ENCODE measurements at regions not wholly inside any gene's neighbourhood (a gene's known extent, or its start where the extent isn't known, plus 50 kb on each side); places are given as distances from the start of the nearest gene placed in this dataset.

GRCh38 chr5:24331531-24331930 lies 313.2 kb downstream of the CDH10 start:
- H3K27ac ChIP-seq: no peak overlapping the region
- H3K4me1 ChIP-seq: no peaks in the 10 kb centered on the region
- TF ChIP-seq POLR2A (IDR thresholded peaks at IDR 0.05): no peak
- no peak for TF ChIP-seq EP300 (IDR thresholded peaks at IDR 0.05)
- no peak for TF ChIP-seq CTCF (IDR thresholded peaks at IDR 0.05)
- no peak for TF ChIP-seq POLR2AphosphoS5 (IDR thresholded peaks at IDR 0.05)
- H3K36me3 ChIP-seq: no peaks in the 10 kb centered on the region
- no peaks in the 10 kb centered on the region for H3K9me3 ChIP-seq
- no peak for ATAC-seq
- H3K27me3 ChIP-seq: no peaks in the 10 kb centered on the region
- no peak overlapping the region for H3K4me3 ChIP-seq

- Histone ChIP-seq H3K4me1 (no peaks in the 10 kb centered on the region), H3K27me3 (no peaks in the 10 kb centered on the region), H3K9me3 (no peaks in the 10 kb centered on the region), H3K4me3 (no peak overlapping the region), H3K36me3 (no peaks in the 10 kb centered on the region), H3K27ac (no peak overlapping the region)
- no peak for TF ChIP-seq POLR2AphosphoS5 (IDR thresholded peaks at IDR 0.05)
- TF ChIP-seq EP300 (IDR thresholded peaks at IDR 0.05): no peak
- no peak for TF ChIP-seq CTCF (IDR thresholded peaks at IDR 0.05)
- TF ChIP-seq POLR2A (IDR thresholded peaks at IDR 0.05): no peak
- 38 to 59% methylated on average over 2 of the region's 2 CpGs for WGBS, 2 donors (ENCODE audit: low coverage in 1 of 2)
- no peak for ATAC-seq
These were observed 297.6 kb downstream of the CDH10 start for GRCh38 chr5:24347158-24347557.

GRCh38 chr5:24351285-24351684 lies 293.5 kb downstream of the CDH10 start:
- ATAC-seq: no peak

GRCh38 chr5:24353016-24353415 lies 291.8 kb downstream of the CDH10 start:
- TF ChIP-seq EP300 (IDR thresholded peaks at IDR 0.05): no peak
- TF ChIP-seq POLR2A (IDR thresholded peaks at IDR 0.05): no peak
- no peak for TF ChIP-seq CTCF (IDR thresholded peaks at IDR 0.05)
- no peak for TF ChIP-seq POLR2AphosphoS5 (IDR thresholded peaks at IDR 0.05)
- Histone ChIP-seq H3K36me3 (no peaks in the 10 kb centered on the region), H3K27me3 (no peaks in the 10 kb centered on the region), H3K4me3 (no peak overlapping the region), H3K9me3 (no peaks in the 10 kb centered on the region), H3K27ac (no peak overlapping the region), H3K4me1 (no peaks in the 10 kb centered on the region)
- ATAC-seq: no peak
- 88 to 100% methylated on average over 1 to 2 of the region's 2 CpGs for WGBS, 2 donors (ENCODE audit: low coverage in 1 of 2)

More at GRCh38 chr5:24351285-24351684, 293.5 kb downstream of the CDH10 start:
- Histone ChIP-seq H3K27me3 (no peaks in the 10 kb centered on the region), H3K9me3 (no peaks in the 10 kb centered on the region), H3K4me3 (no peak overlapping the region), H3K36me3 (no peaks in the 10 kb centered on the region), H3K4me1 (no peaks in the 10 kb centered on the region), H3K27ac (no peak overlapping the region)
- TF ChIP-seq CTCF (IDR thresholded peaks at IDR 0.05) (no peak), POLR2A (IDR thresholded peaks at IDR 0.05) (no peak), POLR2AphosphoS5 (IDR thresholded peaks at IDR 0.05) (no peak), EP300 (IDR thresholded peaks at IDR 0.05) (no peak)
- 61 to 100% methylated on average over 2 to 4 of the region's 7 CpGs for WGBS, 2 donors (ENCODE audit: low coverage in 1 of 2)

GRCh38 chr5:24353611-24354010 lies 291.2 kb downstream of the CDH10 start:
- Histone ChIP-seq H3K9me3 (no peaks in the 10 kb centered on the region), H3K4me1 (no peaks in the 10 kb centered on the region), H3K4me3 (no peak overlapping the region), H3K36me3 (no peaks in the 10 kb centered on the region), H3K27me3 (no peaks in the 10 kb centered on the region), H3K27ac (no peak overlapping the region)
- ATAC-seq: no peak
- TF ChIP-seq POLR2A (IDR thresholded peaks at IDR 0.05) (no peak), POLR2AphosphoS5 (IDR thresholded peaks at IDR 0.05) (no peak), CTCF (IDR thresholded peaks at IDR 0.05) (no peak)

All from gastroesophageal sphincter (tissue), 4 donors.